ENCODE measurements at regions not wholly inside any gene's neighbourhood (a gene's known extent, or its start where the extent isn't known, plus 50 kb on each side); places are given as distances from the start of the nearest gene placed in this dataset.

- TF ChIP-seq CTCF (IDR thresholded peaks at IDR 0.05; ENCODE audit: borderline replicate concordance, insufficient read depth, low read depth, low read length) = no peak
- H3K4me3 ChIP-seq (ENCODE audit: low read depth, low read length) = no peak overlapping the region
These were observed 190.0 kb downstream of the MZT1 start for GRCh38 chr13:72537395-72537780.

- no peak for TF ChIP-seq CTCF (IDR thresholded peaks at IDR 0.05; ENCODE audit: borderline replicate concordance, insufficient read depth, low read depth, low read length)
- H3K4me3 ChIP-seq (ENCODE audit: low read depth, low read length) = no peak overlapping the region
These were observed 190.6 kb downstream of the MZT1 start for GRCh38 chr13:72536714-72537394.

DNA sequence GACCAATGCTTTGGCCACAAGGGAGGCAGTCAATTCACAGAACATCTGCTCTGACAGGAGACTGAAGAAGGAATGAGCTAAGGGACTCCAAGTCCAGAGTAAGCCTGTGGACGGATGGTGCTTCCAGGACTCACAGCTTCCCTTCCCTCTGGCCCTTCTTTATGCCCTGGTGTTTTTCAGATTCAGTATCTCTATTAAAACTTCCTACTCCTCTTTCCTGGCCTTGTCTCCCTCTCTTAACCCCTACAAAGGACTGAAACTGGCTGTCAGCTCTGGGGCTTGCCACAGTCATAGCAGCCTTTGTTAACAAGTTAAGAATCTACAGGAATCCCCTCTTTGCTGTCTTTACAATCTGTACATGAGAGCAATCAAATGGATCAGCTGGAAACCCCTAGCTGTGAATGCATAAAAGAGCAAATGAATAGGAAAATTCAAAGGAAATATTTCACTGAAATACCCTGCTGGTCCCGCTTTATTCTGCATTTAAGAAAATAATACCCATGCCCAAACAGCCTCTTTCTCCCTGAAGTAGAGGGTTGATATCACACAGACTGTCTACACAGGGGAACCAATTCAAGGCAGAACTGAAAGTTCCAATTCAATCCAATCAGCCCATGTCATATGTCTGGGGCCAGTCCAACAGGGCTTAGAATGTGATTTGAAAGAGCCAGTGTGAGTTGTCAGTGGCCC is 192.3 kb downstream of the MZT1 start:
- TF ChIP-seq CTCF (IDR thresholded peaks at IDR 0.05; ENCODE audit: borderline replicate concordance, insufficient read depth, low read depth, low read length) = no peak
- no peak overlapping the region for H3K4me3 ChIP-seq (ENCODE audit: low read depth, low read length)

GRCh38 chr13:72530471-72530870 is 197.0 kb downstream of the MZT1 start:
- no peak for TF ChIP-seq CTCF (IDR thresholded peaks at IDR 0.05; ENCODE audit: borderline replicate concordance, insufficient read depth, low read depth, low read length)

DNA sequence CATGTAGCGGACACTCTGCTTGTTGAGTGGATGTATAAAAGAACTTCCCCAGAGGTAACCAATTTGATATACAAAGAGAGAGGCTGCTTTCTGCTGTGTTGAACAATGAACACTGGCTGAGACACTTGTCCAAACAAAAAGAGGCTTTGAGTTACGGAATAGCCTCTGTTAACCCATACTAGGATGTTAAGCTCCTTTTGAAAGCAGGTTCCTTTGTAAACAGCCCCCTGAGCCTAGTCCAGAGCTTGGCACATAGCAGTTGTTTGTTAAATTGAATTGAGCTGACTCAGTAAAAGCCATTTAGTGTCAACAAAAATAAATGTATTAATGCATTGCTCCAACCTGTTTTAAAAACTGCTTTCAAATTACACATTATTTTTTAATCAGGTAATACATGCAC is 200.1 kb downstream of the MZT1 start:
- no peak for TF ChIP-seq CTCF (IDR thresholded peaks at IDR 0.05; ENCODE audit: borderline replicate concordance, insufficient read depth, low read depth, low read length)
- no peak overlapping the region for H3K4me3 ChIP-seq (ENCODE audit: low read depth, low read length)

More at GRCh38 chr13:72530471-72530870, 197.0 kb downstream of the MZT1 start:
- H3K4me3 ChIP-seq (ENCODE audit: low read depth, low read length) = no peak overlapping the region

DNA sequence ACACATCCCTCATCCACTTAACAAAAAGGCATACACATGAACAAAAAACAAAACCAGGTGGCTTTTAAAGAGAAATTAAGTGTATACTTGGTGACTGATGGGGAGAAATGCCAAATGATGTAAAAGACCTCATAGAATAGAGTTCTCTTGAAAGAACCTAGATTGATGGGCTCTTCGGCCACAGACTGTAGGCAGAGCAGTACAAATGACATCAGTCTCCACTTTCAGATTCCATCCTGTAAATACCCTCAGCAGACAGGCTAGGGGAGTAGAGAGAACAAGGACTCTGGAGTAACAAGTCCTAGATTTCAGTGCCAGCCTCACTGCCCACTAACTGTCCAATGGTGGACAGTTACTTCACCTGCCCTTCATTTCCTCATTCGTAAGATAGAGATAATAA is 203.8 kb downstream of the MZT1 start:
- no peak for TF ChIP-seq CTCF (IDR thresholded peaks at IDR 0.05; ENCODE audit: borderline replicate concordance, insufficient read depth, low read depth, low read length)
- H3K4me3 ChIP-seq (ENCODE audit: low read depth, low read length) = no peak overlapping the region

DNA sequence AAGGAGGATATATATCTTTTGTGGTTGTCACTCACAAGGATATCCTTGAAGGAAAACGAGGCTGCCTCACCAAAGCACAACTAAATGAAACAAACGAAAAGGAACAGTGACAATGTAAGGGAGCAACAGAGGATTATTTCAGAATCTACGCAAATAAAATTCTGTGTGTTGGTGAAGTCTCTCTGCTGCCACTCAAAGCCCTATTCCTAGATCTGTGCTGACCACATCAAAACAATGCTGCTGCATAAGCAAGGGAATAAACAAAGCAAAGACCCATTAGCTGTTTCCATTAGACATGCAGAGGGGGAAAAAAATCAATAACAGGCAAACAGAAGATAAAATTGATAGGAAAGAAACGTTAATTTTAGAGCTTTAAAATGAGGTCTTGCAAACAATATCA is 204.4 kb downstream of the MZT1 start:
- no peak overlapping the region for H3K4me3 ChIP-seq (ENCODE audit: low read depth, low read length)
- TF ChIP-seq CTCF (IDR thresholded peaks at IDR 0.05; ENCODE audit: borderline replicate concordance, insufficient read depth, low read depth, low read length) = no peak

Data from GM12875 (cell line).